ENCODE measurements at regions not wholly inside any gene's neighbourhood (a gene's known extent, or its start where the extent isn't known, plus 50 kb on each side); places are given as distances from the start of the nearest gene placed in this dataset.
"Not testable (repeated sequence)": the region's sequence is repeated elsewhere in the genome, so short reads cannot be mapped to it uniquely, and the experiment has no call there.

- no peak for DNase-seq
These were observed 328.2 kb downstream of the DTHD1 start for GRCh38 chr4:36609661-36610060.

GRCh38 chr4:36610628-36611027, 329.2 kb downstream of the DTHD1 start:
- intact Hi-C loops (cut with DNase I): no loop called here
- TF ChIP-seq CTCF (IDR thresholded peaks at IDR 0.05) (no peak), POLR2A (IDR thresholded peaks at IDR 0.05) (no peak)

More at GRCh38 chr4:36609661-36610060, 328.2 kb downstream of the DTHD1 start:
- peaks cover 0 to 4% (median 0%) of the 10 kb centered on the region in 3 donors for H3K9me3 ChIP-seq (replicated peaks in 1 of 3)
- no peak overlapping the region for H3K27ac ChIP-seq
- no peaks in the 10 kb centered on the region for H3K4me1 ChIP-seq (replicated peaks in 1 of 2)
- H3K4me3 ChIP-seq: no peak overlapping the region
- TF ChIP-seq POLR2A (IDR thresholded peaks at IDR 0.05) (no peak), CTCF (IDR thresholded peaks at IDR 0.05) (no peak)
- intact Hi-C loops (cut with DNase I): no loop called here
- H3K27me3 ChIP-seq: no peaks in the 10 kb centered on the region
- WGBS, 4 donors: 29 to 91% (median 80%) methylated on average over 1 of the region's 1 CpG
- H3K36me3 ChIP-seq (replicated peaks in 1 of 2): no peaks in the 10 kb centered on the region

GRCh38 chr4:36613142-36613541, 331.7 kb downstream of the DTHD1 start:
- WGBS, 4 donors: 73 to 80% (median 77%) methylated on average over 2 of the region's 2 CpGs
- intact Hi-C loops (cut with DNase I); DNase-seq: not testable (repeated sequence)

More at GRCh38 chr4:36610628-36611027, 329.2 kb downstream of the DTHD1 start:
- Histone ChIP-seq H3K9me3 (replicated peaks in 1 of 3) (no peaks in the 10 kb centered on the region), H3K27me3 (no peaks in the 10 kb centered on the region), H3K4me1 (replicated peaks in 1 of 2) (no peaks in the 10 kb centered on the region), H3K4me3 (no peak overlapping the region), H3K36me3 (replicated peaks in 1 of 2) (no peaks in the 10 kb centered on the region), H3K27ac (no peak overlapping the region)
- WGBS, 4 donors: 73 to 80% (median 77%) methylated on average over 2 of the region's 2 CpGs
- DNase-seq: no peak

GRCh38 chr4:36614011-36614410, 332.6 kb downstream of the DTHD1 start:
- Histone ChIP-seq H3K9me3 (replicated peaks in 1 of 3) (no peaks in the 10 kb centered on the region), H3K36me3 (replicated peaks in 1 of 2) (no peaks in the 10 kb centered on the region), H3K4me1 (replicated peaks in 1 of 2) (no peaks in the 10 kb centered on the region), H3K27ac (no peak overlapping the region), H3K4me3 (no peak overlapping the region), H3K27me3 (no peaks in the 10 kb centered on the region)
- 87 to 97% (median 93%) methylated on average over 3 of the region's 3 CpGs for WGBS, 4 donors
- intact Hi-C loops (cut with DNase I): no loop called here
- TF ChIP-seq CTCF (IDR thresholded peaks at IDR 0.05): no peak
- DNase-seq: no peak

More at GRCh38 chr4:36613142-36613541, 331.7 kb downstream of the DTHD1 start:
- H3K27ac ChIP-seq; H3K4me3 ChIP-seq; H3K36me3 ChIP-seq (replicated peaks in 1 of 2); H3K9me3 ChIP-seq (replicated peaks in 1 of 3); H3K27me3 ChIP-seq; H3K4me1 ChIP-seq (replicated peaks in 1 of 2): not testable (repeated sequence)

- Histone ChIP-seq H3K4me1 (replicated peaks in 1 of 2) (no peaks in the 10 kb centered on the region), H3K9me3 (replicated peaks in 1 of 3) (no peaks in the 10 kb centered on the region), H3K4me3 (no peak overlapping the region), H3K27me3 (no peaks in the 10 kb centered on the region), H3K36me3 (replicated peaks in 1 of 2) (no peaks in the 10 kb centered on the region), H3K27ac (no peak overlapping the region)
- TF ChIP-seq CTCF (IDR thresholded peaks at IDR 0.05): no peak
- no peak for TF ChIP-seq POLR2A (IDR thresholded peaks at IDR 0.05)
- WGBS, 4 donors: 73 to 87% (median 73%) methylated on average over 1 of the region's 1 CpG
- no peak for DNase-seq
- intact Hi-C loops (cut with DNase I): no loop called here
These were observed 336.7 kb downstream of the DTHD1 start for GRCh38 chr4:36618102-36618501.
